ENCODE measurements at regions not wholly inside any gene's neighbourhood (a gene's known extent, or its start where the extent isn't known, plus 50 kb on each side); places are given as distances from the start of the nearest gene placed in this dataset.

- TF ChIP-seq, protein P1, sequence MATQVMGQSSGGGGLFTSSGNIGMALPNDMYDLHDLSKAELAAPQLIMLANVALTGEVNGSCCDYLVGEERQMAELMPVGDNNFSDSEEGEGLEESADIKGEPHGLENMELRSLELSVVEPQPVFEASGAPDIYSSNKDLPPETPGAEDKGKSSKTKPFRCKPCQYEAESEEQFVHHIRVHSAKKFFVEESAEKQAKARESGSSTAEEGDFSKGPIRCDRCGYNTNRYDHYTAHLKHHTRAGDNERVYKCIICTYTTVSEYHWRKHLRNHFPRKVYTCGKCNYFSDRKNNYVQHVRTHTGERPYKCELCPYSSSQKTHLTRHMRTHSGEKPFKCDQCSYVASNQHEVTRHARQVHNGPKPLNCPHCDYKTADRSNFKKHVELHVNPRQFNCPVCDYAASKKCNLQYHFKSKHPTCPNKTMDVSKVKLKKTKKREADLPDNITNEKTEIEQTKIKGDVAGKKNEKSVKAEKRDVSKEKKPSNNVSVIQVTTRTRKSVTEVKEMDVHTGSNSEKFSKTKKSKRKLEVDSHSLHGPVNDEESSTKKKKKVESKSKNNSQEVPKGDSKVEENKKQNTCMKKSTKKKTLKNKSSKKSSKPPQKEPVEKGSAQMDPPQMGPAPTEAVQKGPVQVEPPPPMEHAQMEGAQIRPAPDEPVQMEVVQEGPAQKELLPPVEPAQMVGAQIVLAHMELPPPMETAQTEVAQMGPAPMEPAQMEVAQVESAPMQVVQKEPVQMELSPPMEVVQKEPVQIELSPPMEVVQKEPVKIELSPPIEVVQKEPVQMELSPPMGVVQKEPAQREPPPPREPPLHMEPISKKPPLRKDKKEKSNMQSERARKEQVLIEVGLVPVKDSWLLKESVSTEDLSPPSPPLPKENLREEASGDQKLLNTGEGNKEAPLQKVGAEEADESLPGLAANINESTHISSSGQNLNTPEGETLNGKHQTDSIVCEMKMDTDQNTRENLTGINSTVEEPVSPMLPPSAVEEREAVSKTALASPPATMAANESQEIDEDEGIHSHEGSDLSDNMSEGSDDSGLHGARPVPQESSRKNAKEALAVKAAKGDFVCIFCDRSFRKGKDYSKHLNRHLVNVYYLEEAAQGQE (IDR thresholded peaks at IDR 0.05; ENCODE audit: insufficient read depth in 1 of 2, low read depth in 2 of 2, low read length in 2 of 2): no peak
- TF ChIP-seq POLR2AphosphoS5 (IDR thresholded peaks at IDR 0.05; ENCODE audit: low read depth, low read length) (no peak), FOXP2 (optimal IDR thresholded peaks at IDR 0.05; ENCODE audit: borderline replicate concordance, extremely low read depth, extremely low read length, insufficient read depth) (no peak), TAF1 (IDR thresholded peaks at IDR 0.05; ENCODE audit: borderline replicate concordance, insufficient read depth, low read length) (no peak), SIN3A (IDR thresholded peaks at IDR 0.05; ENCODE audit: borderline replicate concordance, insufficient read depth, low read length) (no peak)
Observed at GRCh38 chrX:43175434-43175833, 397.5 kb upstream of the PPP1R2C start.

GRCh38 chrX:43176686-43177085 lies 398.7 kb upstream of the PPP1R2C start:
- no peak for TF ChIP-seq SIN3A (IDR thresholded peaks at IDR 0.05; ENCODE audit: borderline replicate concordance, insufficient read depth, low read length)
- no peak for TF ChIP-seq POLR2AphosphoS5 (IDR thresholded peaks at IDR 0.05; ENCODE audit: low read depth, low read length)
- TF ChIP-seq, protein P1 (IDR thresholded peaks at IDR 0.05; ENCODE audit: insufficient read depth in 1 of 2, low read depth in 2 of 2, low read length in 2 of 2): no peak
- no peak for TF ChIP-seq FOXP2 (optimal IDR thresholded peaks at IDR 0.05; ENCODE audit: borderline replicate concordance, extremely low read depth, extremely low read length, insufficient read depth)
- no peak for TF ChIP-seq TAF1 (IDR thresholded peaks at IDR 0.05; ENCODE audit: borderline replicate concordance, insufficient read depth, low read length)

GRCh38 chrX:43188296-43188695 lies 410.3 kb upstream of the PPP1R2C start:
- no peak for TF ChIP-seq SIN3A (IDR thresholded peaks at IDR 0.05; ENCODE audit: borderline replicate concordance, insufficient read depth, low read length)
- no peak for TF ChIP-seq TAF1 (IDR thresholded peaks at IDR 0.05; ENCODE audit: borderline replicate concordance, insufficient read depth, low read length)
- TF ChIP-seq POLR2AphosphoS5 (IDR thresholded peaks at IDR 0.05; ENCODE audit: low read depth, low read length): no peak
- TF ChIP-seq FOXP2 (optimal IDR thresholded peaks at IDR 0.05; ENCODE audit: borderline replicate concordance, extremely low read depth, extremely low read length, insufficient read depth): no peak
- TF ChIP-seq, protein P1 (IDR thresholded peaks at IDR 0.05; ENCODE audit: insufficient read depth in 1 of 2, low read depth in 2 of 2, low read length in 2 of 2): no peak

DNA sequence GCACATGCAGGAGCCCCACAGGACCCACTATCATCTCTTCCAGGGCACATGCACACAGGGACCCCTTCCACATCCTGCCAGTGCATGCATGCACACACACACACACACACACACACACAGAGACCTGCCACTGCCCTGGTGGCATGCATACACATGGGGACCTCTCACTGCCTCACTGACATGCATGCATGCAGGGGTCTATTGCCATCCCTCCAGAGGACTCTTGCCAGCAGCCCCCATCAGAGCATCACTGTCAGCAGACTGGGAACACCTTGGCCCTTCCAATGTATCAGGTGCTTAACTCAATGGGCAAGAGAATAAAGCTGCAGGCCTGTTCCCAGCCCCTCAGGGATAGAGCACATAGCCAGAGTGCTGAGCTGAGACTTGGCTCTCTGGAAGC lies 433.6 kb upstream of the PPP1R2C start:
- no peak for TF ChIP-seq TAF1 (IDR thresholded peaks at IDR 0.05; ENCODE audit: borderline replicate concordance, insufficient read depth, low read length)
- no peak for TF ChIP-seq FOXP2 (optimal IDR thresholded peaks at IDR 0.05; ENCODE audit: borderline replicate concordance, extremely low read depth, extremely low read length, insufficient read depth)
- TF ChIP-seq POLR2AphosphoS5 (IDR thresholded peaks at IDR 0.05; ENCODE audit: low read depth, low read length): no peak
- no peak for TF ChIP-seq SIN3A (IDR thresholded peaks at IDR 0.05; ENCODE audit: borderline replicate concordance, insufficient read depth, low read length)
- TF ChIP-seq, protein P1 (IDR thresholded peaks at IDR 0.05; ENCODE audit: insufficient read depth in 1 of 2, low read depth in 2 of 2, low read length in 2 of 2): no peak

GRCh38 chrX:43218198-43218597 lies 437.9 kb upstream of the MAOA start:
- TF ChIP-seq, protein P1 (IDR thresholded peaks at IDR 0.05; ENCODE audit: insufficient read depth in 1 of 2, low read depth in 2 of 2, low read length in 2 of 2): no peak
- TF ChIP-seq TAF1 (IDR thresholded peaks at IDR 0.05; ENCODE audit: borderline replicate concordance, insufficient read depth, low read length) (no peak), POLR2AphosphoS5 (IDR thresholded peaks at IDR 0.05; ENCODE audit: low read depth, low read length) (no peak), FOXP2 (optimal IDR thresholded peaks at IDR 0.05; ENCODE audit: borderline replicate concordance, extremely low read depth, extremely low read length, insufficient read depth) (no peak), SIN3A (IDR thresholded peaks at IDR 0.05; ENCODE audit: borderline replicate concordance, insufficient read depth, low read length) (no peak)
